WTC11 (cell line): ENCODE measurements at regions not wholly inside any gene's neighbourhood (a gene's known extent, or its start where the extent isn't known, plus 50 kb on each side); places are given as distances from the start of the nearest gene placed in this dataset.

Source experiments
- ATAC-seq: fragments of 200-7000 bp; cut with Tn5 transposase; 2 replicates; pipeline ENCODE4 v1.10.0; 2021; ENCODE audit warnings: mild to moderate bottlenecking, moderate library complexity
- CTCF ChIA-PET: fragments of 300-600 bp; sonication (Branson Sonifier 250); formaldehyde crosslinking; loops from one replicate; lab custom pipeline; 2021; ENCODE audit warnings: antibody characterized with exemption; lab: Charles Lee
- POLR2A ChIA-PET: fragments of 350-600 bp; sonication (Branson Sonifier 250); formaldehyde crosslinking; loops from one replicate; lab custom pipeline; 2021; ENCODE audit warnings: antibody characterized with exemption; lab: Charles Lee
- DNase-seq: peaks from one replicate; pipeline ENCODE4 v3.0.0; 2021; ENCODE audit warnings: low spot score
- H3K27ac Mint-ChIP-seq: 2 replicates; pipeline ENCODE4 v1.8.0; 2021; ENCODE audit warnings: mixed read lengths
- H3K27me3 Mint-ChIP-seq: 2 replicates; pipeline ENCODE4 v1.8.0; 2021; ENCODE audit warnings: low read depth, mild to moderate bottlenecking, moderate library complexity, mixed read lengths
- H3K36me3 Mint-ChIP-seq: 2 replicates; pipeline ENCODE4 v1.8.0; 2021; ENCODE audit warnings: mixed read lengths
- H3K4me1 Mint-ChIP-seq: 2 replicates; pipeline ENCODE4 v1.8.0; 2022; ENCODE audit warnings: mixed read lengths
- H3K4me3 Mint-ChIP-seq: 2 replicates; pipeline ENCODE4 v1.8.0; 2021; ENCODE audit warnings: mild to moderate bottlenecking, moderate library complexity, mixed read lengths
- H3K9me3 Mint-ChIP-seq: 2 replicates; pipeline ENCODE4 v1.8.0; 2021; ENCODE audit warnings: mixed read lengths
- FOXK1 ChIP-seq: sonication (generic); formaldehyde crosslinking; IDR thresholded peaks from 2 replicates; pipeline ENCODE4 v1.8.0; 2022; ENCODE audit warnings: mild to moderate bottlenecking, moderate library complexity, missing genetic modification reagents
- IRF2 ChIP-seq: sonication (generic); formaldehyde crosslinking; IDR thresholded peaks from 2 replicates; pipeline ENCODE4 v1.8.0; 2022; ENCODE audit warnings: low read depth, missing genetic modification reagents, borderline replicate concordance
- JAZF1 ChIP-seq: fragments of 250-450 bp; sonication (Bioruptor Pico); IDR thresholded peaks from 2 replicates; pipeline ENCODE4 v1.9.0; 2021; ENCODE audit warnings: moderate library complexity, mild to moderate bottlenecking, inconsistent platforms
- JUN ChIP-seq: sonication (generic); formaldehyde crosslinking; IDR thresholded peaks from 2 replicates; pipeline ENCODE4 v1.8.0; 2023; ENCODE audit warnings: mild to moderate bottlenecking, missing genetic modification reagents
- KAT7 ChIP-seq: sonication (generic); formaldehyde crosslinking; IDR thresholded peaks from 2 replicates; pipeline ENCODE4 v1.8.1; 2023; ENCODE audit warnings: missing genetic modification reagents, mild to moderate bottlenecking, borderline replicate concordance
- MXD4 ChIP-seq: fragments of 250-450 bp; sonication (Bioruptor Pico); IDR thresholded peaks from 2 replicates; pipeline ENCODE4 v1.8.0; 2021; ENCODE audit warnings: mild to moderate bottlenecking, moderate library complexity, borderline replicate concordance
- MYBL2 ChIP-seq: sonication (generic); formaldehyde crosslinking; IDR thresholded peaks from 2 replicates; pipeline ENCODE4 v1.8.1; 2023; ENCODE audit warnings: mild to moderate bottlenecking, moderate library complexity, missing genetic modification reagents
- NR1H2 ChIP-seq: sonication (generic); formaldehyde crosslinking; IDR thresholded peaks from 2 replicates; pipeline ENCODE4 v1.9.0; 2021; ENCODE audit warnings: mild to moderate bottlenecking, moderate library complexity, missing genetic modification reagents
- OVOL2 ChIP-seq: fragments of 250-450 bp; sonication (Bioruptor Pico); IDR thresholded peaks from 2 replicates; pipeline ENCODE4 v1.9.0; 2021; ENCODE audit warnings: mild to moderate bottlenecking, borderline replicate concordance
- RELA ChIP-seq: sonication (generic); formaldehyde crosslinking; IDR thresholded peaks from 2 replicates; pipeline ENCODE4 v1.8.1; 2022; ENCODE audit warnings: missing genetic modification reagents, mild to moderate bottlenecking, borderline replicate concordance
- RORB ChIP-seq: fragments of 250-450 bp; sonication (Bioruptor Pico); IDR thresholded peaks from 2 replicates; pipeline ENCODE4 v1.9.0; 2021; ENCODE audit warnings: mild to moderate bottlenecking
- ZNF396 ChIP-seq: fragments of 250-450 bp; sonication (Bioruptor Pico); IDR thresholded peaks from 2 replicates; pipeline ENCODE4 v1.8.0; 2021; ENCODE audit warnings: mild to moderate bottlenecking, moderate library complexity, borderline replicate concordance
- ZNF416 ChIP-seq: fragments of 250-450 bp; sonication (Bioruptor Pico); IDR thresholded peaks from 2 replicates; pipeline ENCODE4 v1.9.0; 2021; ENCODE audit warnings: mild to moderate bottlenecking, inconsistent platforms
- ZNF671 ChIP-seq: fragments of 250-450 bp; sonication (Bioruptor Pico); IDR thresholded peaks from 2 replicates; pipeline ENCODE4 v1.8.0; 2021; ENCODE audit warnings: mild to moderate bottlenecking
- TF ChIP-seq, protein P1 (sequence below): fragments of 250-450 bp; sonication (Bioruptor Pico); IDR thresholded peaks from 2 replicates; pipeline ENCODE4 v2.1.2; 2022; ENCODE audit warnings: mild to moderate bottlenecking, moderate library complexity
- TF ChIP-seq, protein P2 (sequence below): sonication (generic); formaldehyde crosslinking; IDR thresholded peaks from 2 replicates; pipeline ENCODE4 v1.8.0; 2022; ENCODE audit warnings: mild to moderate bottlenecking, missing genetic modification reagents
- TF ChIP-seq, protein P3 (sequence below): fragments of 250-450 bp; sonication (Bioruptor Pico); conservative IDR thresholded peaks from 2 replicates; pipeline ENCODE4 v1.9.0; 2021; ENCODE audit warnings: mild to moderate bottlenecking
- TF ChIP-seq, protein P4 (sequence below): sonication (generic); formaldehyde crosslinking; IDR thresholded peaks from 2 replicates; pipeline ENCODE4 v1.8.1; 2023; ENCODE audit warnings: mild to moderate bottlenecking, missing genetic modification reagents, moderate library complexity
- TF ChIP-seq, protein P5 (sequence below): sonication (generic); formaldehyde crosslinking; IDR thresholded peaks from 2 replicates; pipeline ENCODE4 v1.8.1; 2022; ENCODE audit warnings: low read depth, mild to moderate bottlenecking, moderate library complexity, missing genetic modification reagents, borderline replicate concordance
- TF ChIP-seq, protein P6 (sequence below): sonication (generic); formaldehyde crosslinking; IDR thresholded peaks from 2 replicates; pipeline ENCODE4 v1.8.1; 2023; ENCODE audit warnings: mild to moderate bottlenecking, moderate library complexity, missing genetic modification reagents
- TF ChIP-seq, protein P7 (sequence below): sonication (generic); formaldehyde crosslinking; conservative IDR thresholded peaks from 2 replicates; pipeline ENCODE4 v1.8.1; 2022; ENCODE audit warnings: mild to moderate bottlenecking, missing genetic modification reagents

DNA sequence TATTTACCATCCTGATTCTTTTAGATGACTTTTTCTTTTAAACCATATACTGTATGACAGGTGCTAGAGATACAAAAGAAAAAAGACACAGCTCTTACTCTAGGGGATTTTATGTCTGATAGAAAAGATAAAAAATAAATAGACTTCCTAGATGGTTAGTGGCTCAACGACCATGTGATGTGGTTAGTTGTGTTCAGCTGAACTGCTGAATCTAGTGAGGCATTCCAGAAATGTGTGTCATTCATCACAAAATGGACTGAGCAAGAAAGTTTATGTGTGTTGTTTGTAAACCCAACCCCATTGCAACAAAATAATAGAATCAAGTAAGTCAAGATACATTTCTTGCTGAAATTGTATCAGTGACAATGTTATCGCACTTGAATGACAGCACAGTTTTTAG, 205.8 kb upstream of the LYPLAL1 start (continued):
- TF ChIP-seq, protein P1, sequence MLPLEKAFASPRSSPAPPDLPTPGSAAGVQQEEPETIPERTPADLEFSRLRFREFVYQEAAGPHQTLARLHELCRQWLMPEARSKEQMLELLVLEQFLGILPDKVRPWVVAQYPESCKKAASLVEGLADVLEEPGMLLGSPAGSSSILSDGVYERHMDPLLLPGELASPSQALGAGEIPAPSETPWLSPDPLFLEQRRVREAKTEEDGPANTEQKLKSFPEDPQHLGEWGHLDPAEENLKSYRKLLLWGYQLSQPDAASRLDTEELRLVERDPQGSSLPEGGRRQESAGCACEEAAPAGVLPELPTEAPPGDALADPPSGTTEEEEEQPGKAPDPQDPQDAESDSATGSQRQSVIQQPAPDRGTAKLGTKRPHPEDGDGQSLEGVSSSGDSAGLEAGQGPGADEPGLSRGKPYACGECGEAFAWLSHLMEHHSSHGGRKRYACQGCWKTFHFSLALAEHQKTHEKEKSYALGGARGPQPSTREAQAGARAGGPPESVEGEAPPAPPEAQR (CRISPR knock-in tag), result no peak
- TF ChIP-seq MYBL2 (CRISPR knock-in tag) (no peak), JAZF1 (CRISPR knock-in tag) (no peak), JUN (CRISPR knock-in tag) (no peak), IRF2 (CRISPR knock-in tag) (no peak), FOXK1 (CRISPR knock-in tag) (no peak), KAT7 (no peak), ZNF416 (CRISPR knock-in tag) (no peak)
- TF ChIP-seq, protein P2, sequence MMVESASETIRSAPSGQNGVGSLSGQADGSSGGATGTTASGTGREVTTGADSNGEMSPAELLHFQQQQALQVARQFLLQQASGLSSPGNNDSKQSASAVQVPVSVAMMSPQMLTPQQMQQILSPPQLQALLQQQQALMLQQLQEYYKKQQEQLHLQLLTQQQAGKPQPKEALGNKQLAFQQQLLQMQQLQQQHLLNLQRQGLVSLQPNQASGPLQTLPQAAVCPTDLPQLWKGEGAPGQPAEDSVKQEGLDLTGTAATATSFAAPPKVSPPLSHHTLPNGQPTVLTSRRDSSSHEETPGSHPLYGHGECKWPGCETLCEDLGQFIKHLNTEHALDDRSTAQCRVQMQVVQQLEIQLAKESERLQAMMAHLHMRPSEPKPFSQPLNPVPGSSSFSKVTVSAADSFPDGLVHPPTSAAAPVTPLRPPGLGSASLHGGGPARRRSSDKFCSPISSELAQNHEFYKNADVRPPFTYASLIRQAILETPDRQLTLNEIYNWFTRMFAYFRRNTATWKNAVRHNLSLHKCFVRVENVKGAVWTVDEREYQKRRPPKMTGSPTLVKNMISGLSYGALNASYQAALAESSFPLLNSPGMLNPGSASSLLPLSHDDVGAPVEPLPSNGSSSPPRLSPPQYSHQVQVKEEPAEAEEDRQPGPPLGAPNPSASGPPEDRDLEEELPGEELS, result no peak

DNA sequence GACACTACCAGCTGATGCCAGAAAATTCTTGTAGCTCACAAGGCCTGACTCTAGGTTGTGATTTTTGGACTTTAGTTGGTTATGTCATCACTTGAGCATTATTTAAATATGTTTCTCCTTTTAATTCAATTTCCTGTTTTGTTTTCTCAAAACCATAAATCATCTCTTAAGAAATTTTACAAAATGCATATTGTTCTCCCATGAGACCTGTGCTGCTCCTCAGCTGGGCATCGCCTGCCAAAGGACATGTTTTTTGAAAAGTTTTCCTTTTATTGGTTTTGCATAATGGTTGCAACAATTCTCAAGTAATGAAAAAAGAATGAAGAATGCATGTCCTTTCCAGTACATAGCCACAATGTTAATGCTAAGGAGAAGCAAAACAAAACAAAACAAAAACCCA, 204.7 kb upstream of the LYPLAL1 start:
- peaks cover 20% of the 10 kb centered on the region for H3K36me3 Mint-ChIP-seq
- ChIA-PET CTCF (no interaction called here), POLR2A (no interaction called here)
- ATAC-seq (no peak), DNase-seq (no peak)
- H3K4me1 Mint-ChIP-seq, result no peaks in the 10 kb centered on the region
- no peak overlapping the region for H3K4me3 Mint-ChIP-seq
- no peak overlapping the region for H3K27ac Mint-ChIP-seq
- TF ChIP-seq RELA (CRISPR knock-in tag) (no peak), RORB (CRISPR knock-in tag) (no peak), ZNF671 (CRISPR knock-in tag) (no peak), MXD4 (no peak), OVOL2 (CRISPR knock-in tag) (no peak), ZNF396 (CRISPR knock-in tag) (no peak), NR1H2 (CRISPR knock-in tag) (no peak)
- TF ChIP-seq, protein P3, sequence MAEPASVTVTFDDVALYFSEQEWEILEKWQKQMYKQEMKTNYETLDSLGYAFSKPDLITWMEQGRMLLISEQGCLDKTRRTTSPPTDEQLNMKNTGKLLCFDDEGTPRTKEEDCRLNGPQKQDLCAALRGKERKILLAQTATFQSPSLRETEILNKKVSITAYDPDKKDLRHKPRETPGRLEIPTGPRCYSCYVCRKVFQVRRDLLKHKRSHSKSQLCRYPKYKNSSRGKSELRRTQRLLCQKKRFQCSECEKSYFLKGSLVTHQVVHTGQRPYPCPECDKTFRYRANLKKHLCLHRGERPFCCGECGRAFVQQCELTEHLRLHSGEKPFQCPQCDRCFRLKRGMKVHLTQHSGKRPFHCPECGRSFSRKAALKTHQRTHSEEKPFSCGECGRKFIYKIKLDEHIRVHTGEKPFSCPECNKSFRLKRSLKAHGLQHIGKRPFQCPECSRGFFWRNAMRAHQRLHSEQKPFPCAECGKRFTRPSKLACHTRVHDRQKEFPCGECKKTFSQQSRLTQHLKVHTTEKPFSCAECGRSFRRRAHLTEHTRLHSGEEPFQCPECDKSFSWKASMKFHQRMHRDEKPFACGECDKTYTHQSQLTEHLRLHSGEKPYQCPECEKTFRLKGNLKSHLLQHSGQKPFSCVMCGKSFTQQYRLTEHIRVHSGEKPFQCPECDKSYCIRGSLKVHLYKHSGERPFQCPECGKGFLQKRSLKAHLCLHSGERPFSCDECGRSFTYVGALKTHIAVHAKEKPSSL (CRISPR knock-in tag), result no peak
- TF ChIP-seq, protein P4, sequence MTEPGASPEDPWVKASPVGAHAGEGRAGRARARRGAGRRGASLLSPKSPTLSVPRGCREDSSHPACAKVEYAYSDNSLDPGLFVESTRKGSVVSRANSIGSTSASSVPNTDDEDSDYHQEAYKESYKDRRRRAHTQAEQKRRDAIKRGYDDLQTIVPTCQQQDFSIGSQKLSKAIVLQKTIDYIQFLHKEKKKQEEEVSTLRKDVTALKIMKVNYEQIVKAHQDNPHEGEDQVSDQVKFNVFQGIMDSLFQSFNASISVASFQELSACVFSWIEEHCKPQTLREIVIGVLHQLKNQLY (CRISPR knock-in tag), result no peak
- TF ChIP-seq, protein P1 (CRISPR knock-in tag), result no peak
- TF ChIP-seq, protein P5, sequence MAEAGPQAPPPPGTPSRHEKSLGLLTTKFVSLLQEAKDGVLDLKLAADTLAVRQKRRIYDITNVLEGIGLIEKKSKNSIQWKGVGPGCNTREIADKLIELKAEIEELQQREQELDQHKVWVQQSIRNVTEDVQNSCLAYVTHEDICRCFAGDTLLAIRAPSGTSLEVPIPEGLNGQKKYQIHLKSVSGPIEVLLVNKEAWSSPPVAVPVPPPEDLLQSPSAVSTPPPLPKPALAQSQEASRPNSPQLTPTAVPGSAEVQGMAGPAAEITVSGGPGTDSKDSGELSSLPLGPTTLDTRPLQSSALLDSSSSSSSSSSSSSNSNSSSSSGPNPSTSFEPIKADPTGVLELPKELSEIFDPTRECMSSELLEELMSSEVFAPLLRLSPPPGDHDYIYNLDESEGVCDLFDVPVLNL, result no peak
- TF ChIP-seq, protein P6, sequence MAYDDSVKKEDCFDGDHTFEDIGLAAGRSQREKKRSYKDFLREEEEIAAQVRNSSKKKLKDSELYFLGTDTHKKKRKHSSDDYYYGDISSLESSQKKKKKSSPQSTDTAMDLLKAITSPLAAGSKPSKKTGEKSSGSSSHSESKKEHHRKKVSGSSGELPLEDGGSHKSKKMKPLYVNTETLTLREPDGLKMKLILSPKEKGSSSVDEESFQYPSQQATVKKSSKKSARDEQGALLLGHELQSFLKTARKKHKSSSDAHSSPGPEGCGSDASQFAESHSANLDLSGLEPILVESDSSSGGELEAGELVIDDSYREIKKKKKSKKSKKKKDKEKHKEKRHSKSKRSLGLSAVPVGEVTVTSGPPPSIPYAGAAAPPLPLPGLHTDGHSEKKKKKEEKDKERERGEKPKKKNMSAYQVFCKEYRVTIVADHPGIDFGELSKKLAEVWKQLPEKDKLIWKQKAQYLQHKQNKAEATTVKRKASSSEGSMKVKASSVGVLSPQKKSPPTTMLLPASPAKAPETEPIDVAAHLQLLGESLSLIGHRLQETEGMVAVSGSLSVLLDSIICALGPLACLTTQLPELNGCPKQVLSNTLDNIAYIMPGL (CRISPR knock-in tag), result no peak
- TF ChIP-seq, protein P7, sequence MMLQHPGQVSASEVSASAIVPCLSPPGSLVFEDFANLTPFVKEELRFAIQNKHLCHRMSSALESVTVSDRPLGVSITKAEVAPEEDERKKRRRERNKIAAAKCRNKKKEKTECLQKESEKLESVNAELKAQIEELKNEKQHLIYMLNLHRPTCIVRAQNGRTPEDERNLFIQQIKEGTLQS (CRISPR knock-in tag), result no peak
- peaks cover 37% of the 10 kb centered on the region for H3K9me3 Mint-ChIP-seq
- H3K27me3 Mint-ChIP-seq, result no peaks in the 10 kb centered on the region
